Coronary artery (tissue), 2 donors: ENCODE measurements at regions not wholly inside any gene's neighbourhood (a gene's known extent, or its start where the extent isn't known, plus 50 kb on each side); places are given as distances from the start of the nearest gene placed in this dataset.

Source experiments
- DNase-seq: peaks from one replicate; pipeline ENCODE4 v3.0.0-alpha.2; 2017; ENCODE audit warnings: low spot score
- H3K27ac ChIP-seq, 2 donors: fragments of 200-600 bp; sonication (generic); one replicate each; pipeline ENCODE4 v1.5.1; 2016 to 2019
- H3K4me3 ChIP-seq: fragments of 200-600 bp; sonication (generic); 2 replicates; pipeline ENCODE4 v1.5.1; 2016; ENCODE audit warnings: mild to moderate bottlenecking, moderate library complexity
- TF ChIP-seq, protein P1 (sequence below): fragments of 200-600 bp; sonication (generic); IDR thresholded peaks from one replicate; pipeline ENCODE4 v1.5.1; 2019; ENCODE audit warnings: antibody characterized with exemption

DNA sequence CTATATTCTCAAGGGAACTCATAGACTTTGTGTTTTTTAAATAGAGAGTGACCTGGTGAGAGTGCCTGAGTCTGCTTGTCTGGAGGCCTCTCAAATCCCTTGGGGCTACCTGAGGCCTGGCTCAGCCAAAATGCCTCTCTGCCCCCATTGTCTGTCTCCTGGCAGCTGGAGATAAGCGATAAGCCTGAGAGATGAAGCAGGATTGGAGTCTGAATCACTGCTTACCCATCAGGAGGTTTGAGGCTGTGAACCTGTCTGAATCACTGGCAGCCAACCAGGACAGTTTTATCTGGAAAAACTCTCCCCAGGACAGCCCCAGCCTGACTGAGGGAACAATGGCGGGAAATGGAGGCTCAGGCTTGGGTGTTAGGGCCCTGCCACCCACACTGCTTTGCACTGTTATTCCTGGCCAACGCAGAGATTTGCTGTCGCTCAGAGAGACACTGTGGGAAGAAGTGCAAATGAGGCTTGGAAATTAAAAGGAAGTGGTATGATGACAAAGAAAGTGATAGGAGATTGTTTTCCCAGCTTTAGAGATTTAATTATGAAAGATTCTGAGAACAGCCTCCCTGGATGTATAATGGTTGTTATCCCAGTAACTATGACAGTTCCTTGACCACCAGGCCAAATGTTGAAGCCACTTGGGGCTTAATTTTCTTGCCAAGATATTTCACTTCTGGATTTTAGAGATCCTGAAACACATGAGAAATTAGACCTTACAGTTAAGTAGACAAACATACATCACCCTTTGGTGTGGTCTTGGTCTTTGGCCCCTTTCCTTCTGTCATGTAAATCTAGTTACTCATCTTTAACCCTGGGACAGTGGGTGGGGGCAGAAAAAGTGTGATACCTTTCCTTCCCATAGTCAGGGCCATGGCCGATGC is 102.1 kb downstream of the RASSF10 start:
- Histone ChIP-seq H3K27ac (no peak overlapping the region), H3K4me3 (no peak overlapping the region)
- TF ChIP-seq, protein P1, sequence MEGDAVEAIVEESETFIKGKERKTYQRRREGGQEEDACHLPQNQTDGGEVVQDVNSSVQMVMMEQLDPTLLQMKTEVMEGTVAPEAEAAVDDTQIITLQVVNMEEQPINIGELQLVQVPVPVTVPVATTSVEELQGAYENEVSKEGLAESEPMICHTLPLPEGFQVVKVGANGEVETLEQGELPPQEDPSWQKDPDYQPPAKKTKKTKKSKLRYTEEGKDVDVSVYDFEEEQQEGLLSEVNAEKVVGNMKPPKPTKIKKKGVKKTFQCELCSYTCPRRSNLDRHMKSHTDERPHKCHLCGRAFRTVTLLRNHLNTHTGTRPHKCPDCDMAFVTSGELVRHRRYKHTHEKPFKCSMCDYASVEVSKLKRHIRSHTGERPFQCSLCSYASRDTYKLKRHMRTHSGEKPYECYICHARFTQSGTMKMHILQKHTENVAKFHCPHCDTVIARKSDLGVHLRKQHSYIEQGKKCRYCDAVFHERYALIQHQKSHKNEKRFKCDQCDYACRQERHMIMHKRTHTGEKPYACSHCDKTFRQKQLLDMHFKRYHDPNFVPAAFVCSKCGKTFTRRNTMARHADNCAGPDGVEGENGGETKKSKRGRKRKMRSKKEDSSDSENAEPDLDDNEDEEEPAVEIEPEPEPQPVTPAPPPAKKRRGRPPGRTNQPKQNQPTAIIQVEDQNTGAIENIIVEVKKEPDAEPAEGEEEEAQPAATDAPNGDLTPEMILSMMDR = no peak
- no peak for DNase-seq

- Histone ChIP-seq H3K4me3 (no peak overlapping the region), H3K27ac (no peak overlapping the region)
- TF ChIP-seq, protein P1 = no peak
- DNase-seq = no peak
Observed at GRCh38 chr11:13111813-13112130, 102.7 kb downstream of the RASSF10 start.

- no peak for DNase-seq
- TF ChIP-seq, protein P1 = no peak
Observed at GRCh38 chr11:13114566-13115379, 105.7 kb downstream of the RASSF10 start.

DNA sequence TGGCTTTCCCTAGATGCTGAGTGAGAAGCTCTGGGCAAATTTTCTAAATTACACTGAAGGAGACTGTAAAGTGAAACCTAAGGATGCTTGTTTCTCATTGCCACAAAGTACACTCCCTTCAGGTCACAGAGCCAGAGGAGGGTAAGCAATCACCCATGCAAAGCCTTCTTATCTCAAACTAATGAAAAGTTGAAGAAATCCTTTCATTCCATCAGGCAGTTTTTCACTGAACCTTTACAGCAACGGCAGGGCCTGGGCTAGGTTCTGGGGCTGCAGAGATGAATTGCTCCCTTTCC is 106.2 kb downstream of the RASSF10 start:
- H3K27ac ChIP-seq = no peak overlapping the region
- no peak overlapping the region for H3K4me3 ChIP-seq
- no peak for DNase-seq
- TF ChIP-seq, protein P1 = no peak

More at GRCh38 chr11:13114566-13115379, 105.7 kb downstream of the RASSF10 start:
- H3K4me3 ChIP-seq = no peak overlapping the region
- H3K27ac ChIP-seq = no peak overlapping the region

- no peak overlapping the region for H3K4me3 ChIP-seq
- H3K27ac ChIP-seq = no peak overlapping the region
- DNase-seq = no peak
- TF ChIP-seq, protein P1 = no peak
Observed at GRCh38 chr11:13116491-13116890, 107.4 kb downstream of the RASSF10 start.

DNA sequence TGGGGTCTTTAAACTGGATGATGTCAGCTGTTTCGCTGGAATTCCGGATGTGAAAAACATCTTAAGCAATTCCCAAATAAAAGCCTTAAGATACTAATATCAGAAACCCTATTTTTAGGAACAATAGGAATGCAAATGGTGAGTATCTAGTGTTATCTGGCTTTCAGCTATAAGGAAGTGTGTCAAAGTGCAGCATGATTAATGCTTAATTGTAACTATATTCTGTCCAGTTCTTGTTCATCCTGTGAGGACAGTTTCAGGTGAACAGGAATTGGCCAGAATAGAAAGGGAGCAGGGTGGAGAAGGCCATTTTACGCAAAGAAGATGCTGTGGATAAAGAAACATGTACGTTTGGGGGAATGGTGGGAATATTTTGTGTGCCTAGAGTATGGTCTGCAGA is 108.2 kb downstream of the RASSF10 start:
- Histone ChIP-seq H3K4me3 (no peak overlapping the region), H3K27ac (no peak overlapping the region)
- TF ChIP-seq, protein P1 = no peak
- DNase-seq = no peak
